Suppressor macrophage (primary cell): ENCODE measurements at regions not wholly inside any gene's neighbourhood (a gene's known extent, or its start where the extent isn't known, plus 50 kb on each side); places are given as distances from the start of the nearest gene placed in this dataset.

Experiments used
- DNase-seq, 4 experiments: peaks; one replicate each; pipeline ENCODE4 v3.0.0-alpha.2; 2020 to 2022

GRCh38 chr3:74346896-74347295, 267.6 kb downstream of the CNTN3 start:
- no peak for DNase-seq

- DNase-seq, result no peak
These were observed 268.8 kb downstream of the CNTN3 start for GRCh38 chr3:74345701-74346100.

- no peak for DNase-seq
These were observed 269.5 kb downstream of the CNTN3 start for GRCh38 chr3:74344865-74345440.

- no peak for DNase-seq
These were observed 271.1 kb downstream of the CNTN3 start for GRCh38 chr3:74343391-74343790.

- DNase-seq, result no peak
These were observed 275.5 kb downstream of the CNTN3 start for GRCh38 chr3:74338998-74339397.

- no peak for DNase-seq
These were observed 282.3 kb downstream of the CNTN3 start for GRCh38 chr3:74332165-74332564.

GRCh38 chr3:74331711-74332110, 282.7 kb downstream of the CNTN3 start:
- DNase-seq, result no peak

GRCh38 chr3:74329096-74329495, 285.4 kb downstream of the CNTN3 start:
- no peak for DNase-seq

GRCh38 chr3:74328435-74328834, 286.0 kb downstream of the CNTN3 start:
- no peak for DNase-seq

GRCh38 chr3:74315291-74315690, 299.2 kb downstream of the CNTN3 start:
- no peak for DNase-seq

GRCh38 chr3:74314696-74315095, 299.8 kb downstream of the CNTN3 start:
- DNase-seq, result no peak

- no peak for DNase-seq
These were observed 304.7 kb downstream of the CNTN3 start for GRCh38 chr3:74309716-74310115.

GRCh38 chr3:74304424-74304823, 310.0 kb downstream of the CNTN3 start:
- no peak for DNase-seq

- no peak for DNase-seq
These were observed 310.7 kb downstream of the CNTN3 start for GRCh38 chr3:74303711-74304110.

- no peak for DNase-seq
These were observed 311.5 kb downstream of the CNTN3 start for GRCh38 chr3:74302969-74303368.

- no peak for DNase-seq
These were observed 312.2 kb downstream of the CNTN3 start for GRCh38 chr3:74302281-74302680.

GRCh38 chr3:74301056-74301455, 313.4 kb downstream of the CNTN3 start:
- no peak for DNase-seq

- no peak for DNase-seq
These were observed 319.0 kb downstream of the CNTN3 start for GRCh38 chr3:74295479-74295878.

GRCh38 chr3:74288761-74289160, 325.7 kb downstream of the CNTN3 start:
- DNase-seq, result no peak

- no peak for DNase-seq
These were observed 326.9 kb downstream of the CNTN3 start for GRCh38 chr3:74287557-74287956.

GRCh38 chr3:74282202-74282601, 332.3 kb downstream of the CNTN3 start:
- no peak for DNase-seq

- DNase-seq, result no peak
These were observed 332.8 kb downstream of the CNTN3 start for GRCh38 chr3:74281705-74282104.

- DNase-seq, result no peak
These were observed 340.7 kb downstream of the CNTN3 start for GRCh38 chr3:74273555-74274402.

GRCh38 chr3:74273091-74273490, 341.4 kb downstream of the CNTN3 start:
- no peak for DNase-seq
